Fibroblast of villous mesenchyme (primary cell): ENCODE measurements at regions not wholly inside any gene's neighbourhood (a gene's known extent, or its start where the extent isn't known, plus 50 kb on each side); places are given as distances from the start of the nearest gene placed in this dataset.

ENCODE experiments used
- DNase-seq: peaks from one replicate; pipeline ENCODE4 v3.0.0-alpha.2; 2010; ENCODE audit warnings: low read depth
- H3K4me3 ChIP-seq: 2 replicates; pipeline ENCODE4 v1.5.1; 2011; ENCODE audit warnings: low read depth, mild to moderate bottlenecking, low read length
- TF ChIP-seq, protein P1 (sequence below): IDR thresholded peaks from 2 replicates; pipeline ENCODE4 v1.5.1; 2012; ENCODE audit warnings: low read depth, mild to moderate bottlenecking, low read length; ENCODE audit not compliant: insufficient read depth

DNA sequence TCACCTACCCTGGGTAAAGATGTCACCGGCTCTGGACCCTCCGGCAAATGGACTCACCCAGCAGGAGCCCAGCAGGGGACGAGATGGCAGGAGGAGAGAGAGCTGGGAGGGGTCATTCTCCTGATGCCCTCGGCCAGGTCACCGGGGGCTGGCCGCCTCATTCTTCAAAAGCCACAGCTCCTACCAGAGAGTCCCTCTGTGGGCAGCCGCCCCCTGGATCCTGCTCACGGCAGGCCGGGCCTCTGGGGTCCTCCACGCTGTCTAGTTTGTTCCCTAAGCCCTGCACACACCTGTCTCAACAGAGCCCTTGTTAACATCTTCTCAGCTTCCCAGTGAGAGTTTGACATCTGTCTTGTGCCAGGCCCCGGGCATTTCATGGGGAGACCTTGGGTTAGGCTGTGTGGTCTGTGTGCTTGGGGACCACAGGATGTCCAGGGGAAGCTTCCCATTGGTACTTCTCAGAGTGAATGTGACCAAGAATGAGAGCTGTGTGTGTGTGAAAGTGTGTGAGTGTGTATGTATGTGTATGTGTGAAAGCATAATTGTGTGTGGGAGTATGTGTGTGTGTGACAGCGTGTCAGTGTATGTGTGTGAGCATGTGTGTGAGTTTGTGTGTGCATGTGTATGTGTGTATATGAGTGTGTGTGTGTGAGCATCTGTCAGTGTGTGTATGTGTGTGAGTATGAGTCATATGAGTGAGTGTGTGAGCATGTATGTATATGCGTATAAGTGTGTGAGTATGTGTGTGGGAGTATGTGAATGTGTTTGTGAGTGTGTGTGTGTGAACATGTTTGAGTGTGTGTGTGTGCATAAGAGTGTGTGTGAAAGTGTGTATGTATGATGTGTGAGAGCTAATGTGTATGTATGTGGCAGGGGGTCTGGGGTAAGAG is 65.5 kb upstream of the BCO1 start:
- TF ChIP-seq, protein P1, sequence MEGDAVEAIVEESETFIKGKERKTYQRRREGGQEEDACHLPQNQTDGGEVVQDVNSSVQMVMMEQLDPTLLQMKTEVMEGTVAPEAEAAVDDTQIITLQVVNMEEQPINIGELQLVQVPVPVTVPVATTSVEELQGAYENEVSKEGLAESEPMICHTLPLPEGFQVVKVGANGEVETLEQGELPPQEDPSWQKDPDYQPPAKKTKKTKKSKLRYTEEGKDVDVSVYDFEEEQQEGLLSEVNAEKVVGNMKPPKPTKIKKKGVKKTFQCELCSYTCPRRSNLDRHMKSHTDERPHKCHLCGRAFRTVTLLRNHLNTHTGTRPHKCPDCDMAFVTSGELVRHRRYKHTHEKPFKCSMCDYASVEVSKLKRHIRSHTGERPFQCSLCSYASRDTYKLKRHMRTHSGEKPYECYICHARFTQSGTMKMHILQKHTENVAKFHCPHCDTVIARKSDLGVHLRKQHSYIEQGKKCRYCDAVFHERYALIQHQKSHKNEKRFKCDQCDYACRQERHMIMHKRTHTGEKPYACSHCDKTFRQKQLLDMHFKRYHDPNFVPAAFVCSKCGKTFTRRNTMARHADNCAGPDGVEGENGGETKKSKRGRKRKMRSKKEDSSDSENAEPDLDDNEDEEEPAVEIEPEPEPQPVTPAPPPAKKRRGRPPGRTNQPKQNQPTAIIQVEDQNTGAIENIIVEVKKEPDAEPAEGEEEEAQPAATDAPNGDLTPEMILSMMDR = no peak
- DNase-seq = no peak
- no peak overlapping the region for H3K4me3 ChIP-seq

DNA sequence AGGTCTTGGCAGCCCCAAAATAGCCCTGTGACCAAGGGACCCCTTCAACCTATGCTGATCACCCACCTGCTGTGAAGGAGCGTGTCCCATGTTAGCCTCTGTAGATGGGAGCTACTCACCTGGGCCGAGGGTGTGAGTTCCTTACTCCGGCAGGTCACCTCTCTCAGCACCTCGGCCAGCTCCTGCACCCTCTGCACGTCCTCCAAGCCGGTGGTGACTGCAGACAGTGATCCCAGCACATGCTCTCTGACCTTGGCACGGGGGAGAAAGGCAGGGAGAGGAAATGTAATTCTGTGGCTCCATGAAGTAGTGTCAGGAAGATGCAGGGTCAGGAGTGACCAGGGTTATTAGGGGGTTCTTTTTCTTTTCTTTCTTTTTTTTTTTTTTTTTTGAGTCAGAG is 67.7 kb upstream of the BCO1 start:
- no peak overlapping the region for H3K4me3 ChIP-seq
- TF ChIP-seq, protein P1 = no peak
- DNase-seq = no peak

DNA sequence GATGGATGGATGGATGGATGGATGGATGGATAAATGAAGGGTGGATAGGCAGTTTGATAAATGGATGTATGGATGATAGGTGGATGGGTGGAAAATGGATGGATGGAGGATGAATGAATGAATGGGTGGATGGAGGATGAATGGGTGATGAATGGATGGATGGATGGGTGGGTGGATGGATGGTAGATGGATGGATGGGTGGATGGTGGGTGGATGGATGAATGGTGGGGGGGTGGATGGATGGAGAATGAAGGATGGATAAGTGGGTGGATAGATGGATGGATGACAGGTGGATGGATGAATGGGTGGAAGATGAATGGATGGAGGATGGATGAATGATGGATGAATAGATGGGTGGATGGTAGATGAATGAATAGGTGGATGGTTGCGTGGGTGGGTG is 70.1 kb upstream of the BCO1 start:
- no peak for DNase-seq
- H3K4me3 ChIP-seq = no peak overlapping the region
- TF ChIP-seq, protein P1 = no peak

DNA sequence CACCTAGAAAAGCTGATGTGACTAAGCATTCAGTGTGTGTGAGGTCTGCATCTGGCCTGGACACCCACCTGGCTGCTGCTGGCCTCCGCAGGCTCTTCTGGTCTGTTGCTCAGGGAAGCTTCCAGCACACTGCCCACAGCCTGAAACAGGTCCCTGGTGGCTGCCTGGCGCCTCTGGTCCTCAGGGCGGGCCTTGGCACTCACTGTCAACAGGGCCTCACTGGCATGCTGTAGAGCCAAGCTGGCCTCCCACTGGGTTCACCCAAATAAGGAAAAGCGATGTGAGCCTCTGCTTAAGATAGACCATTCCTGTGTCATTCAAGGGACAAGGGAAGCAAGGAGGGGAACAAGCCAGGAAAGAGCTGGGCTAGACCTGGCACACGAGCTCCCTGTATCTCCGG is 70.6 kb upstream of the BCO1 start:
- no peak overlapping the region for H3K4me3 ChIP-seq
- DNase-seq = no peak
- TF ChIP-seq, protein P1 = no peak

DNA sequence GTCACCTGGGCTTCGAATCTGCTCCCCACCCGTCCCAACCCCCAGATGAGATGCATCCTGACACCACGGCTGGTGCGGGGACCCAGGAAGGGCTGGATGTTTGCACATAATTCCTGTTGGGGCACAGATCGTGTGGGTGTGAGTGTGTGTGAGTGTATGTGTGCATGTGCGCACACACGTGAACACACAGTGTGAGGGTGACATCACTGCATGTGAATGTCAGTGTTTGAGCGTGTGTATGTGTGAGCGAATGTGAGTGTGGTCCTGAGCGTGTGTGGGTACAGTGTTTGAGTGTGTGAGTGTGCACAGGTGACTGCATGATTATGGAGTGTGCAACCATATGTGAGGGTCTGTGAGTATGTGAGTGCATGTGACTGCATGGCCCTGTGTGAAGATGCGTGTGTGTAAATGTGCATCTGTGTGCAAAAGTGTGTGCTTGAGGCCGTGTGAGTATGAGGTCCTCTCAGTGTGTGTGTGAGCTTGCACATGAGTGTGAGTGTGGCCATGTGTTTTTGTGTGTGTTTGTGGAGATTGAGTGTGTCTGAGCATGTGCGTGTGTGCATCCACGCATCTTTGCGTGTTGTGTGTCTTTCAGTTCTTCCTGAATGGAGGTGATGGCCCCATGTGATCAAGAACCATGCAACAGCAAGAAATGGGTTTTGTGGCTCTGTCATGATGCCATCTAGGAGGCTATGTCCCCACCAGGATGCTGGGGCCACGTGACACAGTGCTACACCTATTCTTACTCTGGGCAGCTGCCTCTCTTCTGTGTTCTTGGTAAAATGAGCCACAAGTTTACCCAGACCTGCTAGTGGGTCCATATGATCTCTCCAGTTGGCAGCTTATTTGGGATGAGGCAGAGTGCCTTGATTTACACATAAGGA is 70.5 kb upstream of the GCSH start:
- H3K4me3 ChIP-seq = no peak overlapping the region
- TF ChIP-seq, protein P1 = no peak
- no peak for DNase-seq

DNA sequence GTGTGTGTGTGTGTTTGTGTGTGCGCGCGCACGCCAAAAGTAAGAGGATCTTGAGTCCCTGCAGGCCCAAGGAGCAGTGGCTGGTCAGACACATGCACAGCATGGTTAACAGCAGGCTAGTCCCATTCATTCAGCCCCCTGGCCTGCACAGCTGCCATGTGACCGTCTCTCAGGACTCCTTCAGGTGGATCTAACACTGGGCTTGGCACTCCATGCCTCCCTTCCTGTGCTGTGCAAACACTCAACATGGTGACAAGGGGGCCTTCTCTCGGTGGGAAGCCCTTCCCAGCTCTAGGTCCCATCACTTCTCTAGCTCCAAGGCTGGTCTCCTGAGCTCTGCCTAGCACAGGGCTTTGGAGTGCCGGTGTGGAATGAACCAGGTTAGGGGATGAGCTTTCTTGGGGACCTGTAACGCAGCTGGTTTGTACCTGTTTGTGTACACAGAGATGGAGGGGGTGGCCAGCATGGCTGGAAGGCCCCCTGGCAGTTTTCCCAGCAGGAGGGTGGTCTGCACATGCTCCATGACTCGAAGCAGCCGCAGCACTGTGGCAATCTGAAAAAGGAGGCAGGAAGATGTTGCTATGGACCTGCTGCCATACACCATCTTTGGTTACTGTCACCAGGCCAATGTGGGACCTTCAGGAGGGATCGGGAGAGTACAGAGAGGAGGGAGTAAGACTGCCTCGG is 69.4 kb upstream of the GCSH start:
- no peak for DNase-seq
- no peak overlapping the region for H3K4me3 ChIP-seq
- TF ChIP-seq, protein P1 = no peak
